HCEC 1CT (cell line): ENCODE measurements at regions not wholly inside any gene's neighbourhood (a gene's known extent, or its start where the extent isn't known, plus 50 kb on each side); places are given as distances from the start of the nearest gene placed in this dataset.
"Not testable (repeated sequence)": the region's sequence is repeated elsewhere in the genome, so short reads cannot be mapped to it uniquely, and the experiment has no call there.

ENCODE experiments used
- DNase-seq: peaks from one replicate; pipeline ENCODE4 v3.0.0-alpha.2; 2017

DNA sequence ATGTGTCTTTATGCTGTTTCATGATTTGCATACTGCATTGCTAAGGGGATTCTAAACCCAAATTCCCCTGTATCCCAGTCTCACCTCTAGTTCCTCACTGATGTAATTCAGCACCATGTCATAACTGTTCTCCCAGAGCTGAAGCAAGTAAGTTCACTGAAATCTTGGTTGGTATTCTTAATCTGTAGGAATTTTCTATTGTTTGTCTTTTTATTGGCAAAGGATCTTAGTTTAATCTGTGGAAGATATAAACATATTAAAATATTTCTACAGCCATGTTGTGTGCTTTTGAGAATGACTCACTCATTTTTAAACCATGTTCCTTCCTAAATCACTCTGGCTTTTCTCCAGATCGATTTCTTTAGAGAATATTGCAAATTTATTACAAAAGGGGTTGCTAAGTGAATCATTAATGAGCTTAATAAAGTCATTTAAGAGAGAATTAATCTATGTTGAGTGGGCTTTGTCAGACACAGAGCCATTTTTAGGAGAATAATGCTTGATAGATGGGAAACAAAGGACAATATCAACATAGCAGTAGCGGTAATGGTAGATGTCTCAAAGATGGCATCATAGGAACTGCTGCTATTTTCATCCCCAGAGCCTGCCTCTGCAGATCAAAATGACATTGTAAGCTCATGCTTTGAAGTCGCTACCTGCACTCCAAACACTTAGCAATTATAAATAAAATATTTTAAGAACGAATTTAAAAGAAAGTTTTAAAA, 110.0 kb downstream of the ENC1 start:
- peak; percentile 13 for DNase-seq

DNA sequence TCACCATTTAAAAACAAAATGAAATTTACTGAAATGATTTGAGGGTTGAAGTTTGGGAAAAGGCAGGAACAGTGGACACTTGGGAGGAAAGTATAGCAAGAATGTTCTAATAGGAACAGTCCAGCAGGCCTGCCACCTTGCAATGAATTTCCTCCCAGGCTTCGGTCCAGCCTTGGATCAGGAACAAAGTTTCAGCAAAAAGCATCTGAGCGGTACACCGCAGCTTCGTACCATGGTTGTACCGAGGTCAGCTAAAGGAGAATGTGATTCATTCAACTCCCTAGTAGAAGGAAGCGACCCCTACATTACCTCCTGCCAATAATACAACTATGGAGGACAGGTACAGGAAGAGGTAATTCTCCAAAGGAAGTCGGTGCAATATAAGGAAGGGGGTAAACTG, 111.4 kb downstream of the ENC1 start:
- DNase-seq = no peak

DNA sequence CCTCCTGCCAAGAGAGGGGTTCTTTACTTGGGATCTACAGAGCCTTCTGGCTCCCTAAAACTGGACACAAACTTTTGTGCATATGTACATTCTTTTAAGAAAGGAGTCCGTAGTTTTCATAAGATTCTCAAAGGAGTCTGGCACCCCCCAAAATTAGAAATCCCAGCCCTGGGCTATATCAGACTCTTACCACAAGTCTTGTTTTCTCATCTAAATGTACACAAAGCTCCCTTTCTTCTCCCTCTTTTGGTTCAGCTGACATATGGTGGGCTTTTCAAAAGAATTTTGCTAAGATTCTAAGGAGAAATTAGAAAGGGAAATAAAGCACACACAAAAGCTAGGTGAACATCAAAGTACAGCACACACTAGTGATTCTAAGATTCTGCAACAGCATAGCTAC, 114.4 kb downstream of the ENC1 start:
- no peak for DNase-seq

DNA sequence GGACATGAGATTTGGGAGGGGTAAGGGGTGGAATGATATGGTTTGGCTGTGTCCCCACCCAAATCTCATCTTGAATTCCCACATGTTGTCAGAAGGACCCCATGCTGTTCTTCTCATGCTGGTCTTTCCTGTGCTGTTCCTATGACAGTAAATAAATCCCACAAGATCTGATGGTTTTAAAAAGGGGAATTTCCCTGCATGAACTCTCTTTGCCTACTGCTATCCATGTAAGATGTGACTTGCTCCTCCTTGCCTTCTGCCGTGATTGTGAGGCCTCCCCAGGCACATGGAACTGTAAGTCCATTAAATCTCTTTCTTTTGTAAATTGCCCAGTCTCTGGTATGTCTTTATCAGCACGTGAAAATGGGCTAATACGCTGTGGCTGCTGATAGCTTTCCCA, 115.8 kb downstream of the ENC1 start:
- not testable (repeated sequence) for DNase-seq

DNA sequence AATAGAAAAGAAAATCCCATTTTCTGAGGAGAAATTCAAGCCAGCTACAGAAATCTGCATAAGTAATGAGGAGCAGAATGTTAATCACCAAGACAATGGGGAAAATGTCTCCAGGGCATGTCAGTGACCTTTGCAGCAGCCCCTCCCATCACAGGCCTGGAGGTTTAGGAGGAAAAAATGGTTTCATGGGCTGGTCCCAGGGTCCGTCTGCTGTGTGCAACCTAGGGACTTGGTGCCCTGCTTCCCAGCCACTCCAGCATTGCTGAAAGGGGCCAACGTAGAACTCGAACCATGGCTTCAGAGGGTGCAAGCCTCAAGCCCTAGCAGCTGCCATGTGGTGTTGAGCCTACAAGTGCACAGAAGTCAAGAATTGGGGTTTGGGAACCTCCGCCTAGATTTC, 116.8 kb downstream of the ENC1 start:
- DNase-seq = not testable (repeated sequence)

DNA sequence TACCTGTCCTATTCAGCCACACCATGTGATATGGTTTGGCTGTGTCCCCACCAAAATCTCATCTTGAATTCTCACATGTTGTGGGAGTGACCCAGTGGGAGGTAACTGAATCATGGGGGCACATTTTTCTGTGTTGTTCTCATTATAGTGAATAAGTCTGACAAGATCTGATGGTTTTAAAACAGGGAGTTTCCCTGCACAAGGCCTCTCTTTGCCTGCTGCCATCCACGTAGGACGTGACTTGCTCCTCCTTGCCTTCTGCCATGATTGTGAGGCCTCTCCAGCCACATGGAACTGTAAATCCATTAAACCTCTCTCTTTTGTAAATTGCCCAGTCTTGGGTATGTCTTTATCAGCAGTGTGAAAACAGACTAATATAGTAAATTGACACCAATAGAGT, 117.7 kb downstream of the ENC1 start:
- DNase-seq = not testable (repeated sequence)

DNA sequence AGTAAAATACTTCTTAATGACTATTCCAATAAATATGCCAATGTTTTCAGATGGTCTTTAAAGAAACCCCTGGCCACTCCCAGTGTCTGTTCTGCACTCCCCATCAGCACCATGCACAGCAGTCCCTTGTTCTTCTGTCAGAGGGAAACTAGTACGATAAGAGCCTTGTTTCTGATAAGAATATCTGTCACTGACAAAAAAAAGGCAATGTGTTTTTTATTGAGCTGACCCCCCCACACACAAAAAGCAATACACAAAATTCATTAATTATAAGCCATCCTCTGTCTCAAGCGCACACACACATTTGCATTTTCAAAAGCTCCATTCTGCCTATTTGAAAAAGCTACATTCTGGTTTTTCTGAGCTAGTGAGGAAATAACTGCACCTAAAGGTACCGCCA, 119.1 kb downstream of the ENC1 start:
- no peak for DNase-seq

DNA sequence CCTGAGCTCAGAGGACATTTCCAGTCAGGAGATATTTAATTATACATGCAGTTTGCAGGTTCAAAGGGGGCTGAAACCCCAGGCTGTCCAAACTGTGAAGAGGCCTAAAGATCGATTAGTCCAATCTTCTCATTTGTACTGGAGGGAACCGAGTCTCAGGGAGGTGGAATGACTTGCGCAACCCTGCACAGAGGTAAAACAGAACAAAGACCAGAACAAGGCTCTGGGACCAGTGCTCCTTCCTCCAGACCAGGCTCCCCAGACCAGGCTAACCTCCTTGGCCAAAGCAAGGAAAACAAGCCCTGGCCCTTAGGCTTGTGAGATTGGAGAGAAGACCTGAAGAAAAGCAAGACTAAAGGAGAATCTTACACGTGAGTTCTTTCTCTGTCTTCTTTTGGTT, 120.8 kb downstream of the ENC1 start:
- no peak for DNase-seq

DNA sequence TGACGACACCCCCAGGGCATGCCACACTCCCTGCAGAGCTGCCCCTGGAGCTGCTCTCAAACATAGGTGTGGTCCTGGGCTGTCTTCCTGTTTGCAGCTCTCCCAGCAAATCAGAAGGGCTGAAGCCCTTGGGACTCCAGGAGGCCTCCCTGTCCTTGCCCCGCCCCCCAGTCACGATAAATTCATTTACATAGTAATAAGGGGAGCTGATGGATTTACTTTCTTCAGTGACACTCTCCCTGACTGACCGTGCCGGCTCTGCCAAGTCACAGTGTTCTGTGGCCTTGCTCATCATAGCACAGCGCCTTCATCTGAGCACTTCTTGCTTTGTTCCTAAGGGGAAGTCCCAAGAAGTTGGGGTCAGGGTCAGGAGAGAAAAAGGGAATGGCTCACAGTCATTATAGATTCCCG, 121.4 kb downstream of the ENC1 start:
- peak; percentile 22 for DNase-seq

DNA sequence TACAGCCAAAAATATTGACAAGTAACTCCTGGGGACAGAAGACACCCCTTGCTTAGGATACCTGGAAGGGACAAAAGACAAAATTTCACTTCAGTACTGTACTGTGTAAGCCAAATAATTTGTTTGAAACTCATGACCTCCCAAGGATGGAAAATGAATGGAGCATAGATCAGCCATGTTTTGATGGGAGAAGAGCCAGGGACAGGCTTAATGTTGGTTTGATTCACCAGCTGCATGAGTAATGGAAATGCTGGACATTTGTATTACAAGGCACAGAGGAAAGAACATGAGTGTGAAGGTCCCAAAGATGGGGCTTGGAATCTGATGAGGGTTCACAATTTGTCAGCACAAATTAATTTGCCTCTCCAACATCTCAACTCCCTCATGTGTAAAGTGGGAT, 122.8 kb downstream of the ENC1 start:
- DNase-seq = peak; percentile 76

DNA sequence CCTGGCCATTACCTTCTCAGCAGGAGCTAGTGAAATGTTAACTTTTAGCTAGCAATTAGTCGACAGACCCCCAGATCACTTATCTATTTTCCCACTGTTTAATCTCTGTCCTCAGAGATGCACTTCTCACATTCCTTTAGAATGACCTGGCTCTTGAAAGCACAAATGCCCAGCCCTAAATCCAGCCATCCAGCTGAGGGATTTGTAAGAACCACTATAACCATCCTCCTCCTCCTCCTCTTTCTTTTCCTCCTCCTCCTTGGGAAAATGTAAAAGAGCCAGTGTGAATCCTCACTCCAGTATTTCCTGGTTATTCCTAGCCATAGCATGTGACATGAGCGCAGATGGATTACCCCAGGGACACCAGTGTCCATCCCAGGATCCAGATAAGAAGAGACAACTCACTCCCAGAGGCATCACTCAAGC, 124.3 kb downstream of the ENC1 start:
- DNase-seq = peak; percentile 29

DNA sequence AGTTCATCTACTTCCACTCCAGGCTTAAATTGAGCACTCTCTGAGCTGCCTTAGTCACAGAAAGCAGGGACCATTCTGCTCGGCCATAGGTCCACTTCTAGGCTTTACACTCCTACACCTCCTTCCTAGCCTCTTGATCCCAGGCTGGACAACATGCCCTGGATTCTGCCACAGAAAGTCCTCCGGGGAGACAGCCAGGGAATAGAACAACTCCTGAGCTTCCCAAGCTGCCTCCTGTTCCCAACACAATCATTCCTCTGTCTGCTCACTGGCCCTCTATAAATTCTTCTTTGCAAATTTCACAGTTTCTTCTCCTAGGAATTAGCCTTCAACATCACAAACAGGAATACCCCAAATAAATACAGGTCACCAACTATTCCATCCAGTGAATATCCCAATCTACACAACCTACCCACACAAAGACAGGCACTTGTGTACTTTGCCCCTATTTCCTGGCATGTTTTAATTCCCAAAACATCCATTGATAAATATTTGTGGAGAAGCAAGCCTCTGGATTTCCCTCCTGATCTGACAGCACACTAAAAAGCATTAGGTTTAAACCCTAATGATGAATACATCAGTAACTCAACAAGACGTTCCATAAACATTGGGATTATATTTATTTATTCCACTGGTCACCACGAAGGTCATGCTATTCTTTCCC, 125.5 kb downstream of the ENC1 start:
- no peak for DNase-seq

DNA sequence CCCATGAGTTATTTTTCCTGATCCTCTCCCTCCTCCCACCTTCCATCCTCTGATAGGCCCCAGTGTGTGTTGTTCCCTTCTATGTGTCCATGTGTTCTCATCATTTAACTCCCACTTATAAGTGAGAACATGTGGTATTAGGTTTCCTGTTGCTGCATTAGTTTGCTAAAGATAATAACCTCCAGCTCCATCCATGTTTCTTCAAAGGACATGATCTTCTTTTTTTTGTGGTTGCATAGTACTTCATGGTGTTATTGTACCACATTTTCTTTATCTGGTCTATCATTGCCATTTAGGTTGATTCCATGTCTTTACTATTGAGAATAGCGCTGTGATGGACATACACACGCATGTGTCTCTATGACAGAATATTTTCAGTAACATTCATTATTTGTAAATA, 128.8 kb downstream of the ENC1 start:
- DNase-seq = not testable (repeated sequence)

DNA sequence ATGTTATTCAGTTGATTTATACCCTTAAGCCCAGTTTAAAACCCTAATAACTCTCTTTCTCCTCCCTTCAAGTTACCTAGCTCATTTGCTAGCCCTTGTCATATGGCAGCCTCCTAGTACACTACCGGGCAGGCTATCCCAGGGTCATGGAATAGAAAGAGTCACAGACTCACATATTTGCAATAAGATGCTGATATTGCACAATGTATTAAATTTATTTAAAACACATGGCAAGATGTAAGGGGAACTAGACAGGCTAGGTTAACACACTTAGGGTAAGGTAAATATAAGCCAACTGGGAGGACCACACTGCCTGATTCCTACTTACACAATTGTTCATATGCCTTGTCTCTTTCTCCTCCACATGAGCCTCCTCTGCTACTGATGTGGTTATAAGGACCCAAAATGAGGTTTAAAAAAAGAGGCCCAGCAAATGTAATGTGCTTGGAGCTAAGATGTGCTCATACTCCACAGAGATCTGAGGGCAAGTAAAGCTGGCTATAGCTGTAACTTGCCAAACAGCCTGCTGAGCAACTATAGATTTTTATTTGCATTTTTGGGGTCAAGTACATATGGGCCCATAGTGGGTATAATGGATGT, 130.0 kb downstream of the ENC1 start:
- DNase-seq = no peak

DNA sequence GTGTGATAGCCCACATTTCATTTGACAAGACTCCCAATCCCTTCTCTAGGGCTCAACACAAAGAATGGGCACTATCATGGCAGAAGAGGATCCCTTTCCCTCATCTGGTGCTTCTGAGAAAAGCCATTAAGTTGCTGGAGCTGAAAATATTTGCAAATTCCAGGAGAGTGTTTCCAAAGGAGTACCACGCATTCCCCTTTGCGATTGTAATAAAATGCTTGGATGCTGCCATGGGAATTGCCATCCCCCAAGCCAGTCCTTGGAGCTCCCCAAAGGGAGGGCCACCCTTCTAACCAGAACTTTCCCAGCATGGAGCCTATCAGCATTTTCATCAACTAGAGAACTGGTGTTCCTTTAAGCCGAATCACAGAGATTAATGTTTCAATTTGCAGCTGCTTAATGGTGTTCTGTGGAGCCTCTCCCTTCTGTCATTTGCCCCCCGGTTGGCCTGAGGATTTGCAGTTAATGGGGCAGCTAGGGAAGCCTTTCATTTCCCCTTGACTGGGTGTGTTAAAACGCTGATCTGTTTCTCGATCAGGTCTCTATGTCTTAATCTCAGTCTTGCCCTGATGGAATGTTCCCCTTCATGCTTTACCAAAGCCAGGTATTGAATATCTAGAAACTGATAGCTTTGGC, 133.0 kb downstream of the ENC1 start:
- DNase-seq = no peak

DNA sequence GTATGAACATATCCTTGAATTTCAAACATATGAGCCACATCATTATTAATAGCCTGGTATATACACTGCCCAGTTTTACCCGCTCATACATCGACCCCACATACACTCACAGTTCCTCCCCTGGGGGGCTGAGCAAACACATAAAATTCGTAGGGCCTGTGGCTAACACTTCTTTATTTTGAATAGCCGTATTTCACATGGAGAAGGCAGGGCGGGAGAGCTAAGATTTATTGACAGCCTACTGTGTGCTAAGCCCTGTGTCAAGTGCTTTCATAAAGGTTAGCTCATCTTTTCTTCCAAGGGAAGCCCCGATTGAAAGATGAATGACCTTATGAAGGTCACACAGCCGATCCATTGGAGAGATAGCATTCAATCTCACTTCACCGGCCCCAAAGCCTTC, 134.4 kb downstream of the ENC1 start:
- no peak for DNase-seq

DNA sequence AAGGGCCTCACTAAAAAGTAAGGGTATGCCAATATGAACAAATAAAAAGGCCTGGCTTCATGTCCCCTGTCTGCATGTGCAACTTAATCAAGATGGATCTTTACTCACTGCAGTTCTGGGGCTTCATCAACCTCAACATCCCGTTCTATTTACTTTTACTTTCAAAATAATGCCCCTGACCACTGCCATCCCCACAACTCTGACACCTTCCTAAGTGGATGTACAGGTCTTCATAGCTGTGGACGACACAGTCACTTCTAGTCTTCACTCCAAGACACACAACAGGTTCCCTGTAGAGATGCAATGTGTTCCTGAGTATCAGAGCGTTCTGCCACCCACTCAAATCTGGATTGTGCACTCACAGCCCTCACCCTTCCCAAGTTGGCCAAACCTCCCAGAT, 136.1 kb downstream of the ENC1 start:
- no peak for DNase-seq

DNA sequence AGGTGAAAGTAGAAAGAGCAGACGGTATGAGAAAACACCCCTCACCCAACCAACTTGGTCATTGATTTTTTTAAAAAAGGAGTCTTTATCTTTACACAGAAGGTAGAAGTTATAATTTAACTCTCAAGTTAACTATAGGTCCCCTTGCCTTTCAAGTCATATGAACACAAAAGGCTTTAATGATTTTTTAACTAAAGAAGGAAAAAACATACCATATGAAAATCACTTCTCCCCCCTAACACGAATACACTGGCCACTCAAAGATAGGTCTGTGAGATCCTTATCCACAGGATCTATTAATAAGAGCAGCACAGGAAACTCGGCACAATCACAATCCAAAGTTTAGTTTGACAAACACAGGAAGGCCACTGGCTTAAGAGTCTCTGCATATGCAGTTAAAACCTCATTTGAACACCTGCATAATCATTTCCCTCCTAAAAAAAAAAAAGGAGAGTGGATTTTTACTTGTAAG, 138.0 kb downstream of the ENC1 start:
- DNase-seq = no peak

DNA sequence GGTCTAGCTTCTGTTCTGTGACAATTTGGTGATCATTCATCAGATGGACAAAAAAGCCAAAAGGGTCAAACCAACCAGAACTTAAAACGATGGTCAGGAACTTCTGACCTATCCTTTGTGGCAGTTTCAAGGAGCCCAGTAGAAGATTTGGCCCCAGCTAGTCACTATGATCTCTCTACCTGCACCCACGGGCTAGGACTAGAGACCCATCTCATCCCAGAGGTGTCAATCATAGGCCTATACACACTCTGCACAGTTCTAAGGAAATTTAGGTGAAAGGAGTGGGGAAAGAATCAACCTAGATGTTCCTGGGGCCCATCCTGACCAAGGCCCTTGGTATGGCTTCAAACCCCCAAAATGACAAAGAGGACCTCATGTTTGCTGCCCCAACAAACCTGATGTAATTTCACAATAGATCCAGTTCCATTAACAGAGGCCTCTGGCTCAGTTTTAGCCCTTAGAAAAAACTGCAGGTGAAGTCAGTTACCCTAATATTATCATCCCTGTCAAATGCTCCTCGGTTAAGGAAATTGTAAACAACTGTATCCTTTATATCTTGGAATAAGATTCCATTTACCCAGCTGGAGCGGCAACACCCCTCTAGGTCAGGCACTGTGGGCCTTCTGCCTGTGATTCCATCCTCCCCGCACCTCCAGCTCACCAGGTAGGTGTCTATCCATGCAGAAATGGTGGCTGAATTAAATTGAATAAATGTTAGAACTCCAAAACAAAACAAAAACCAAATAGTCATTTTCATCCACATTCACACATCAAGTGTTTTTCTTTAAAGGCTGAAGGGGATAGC, 138.7 kb downstream of the ENC1 start:
- DNase-seq = no peak

DNA sequence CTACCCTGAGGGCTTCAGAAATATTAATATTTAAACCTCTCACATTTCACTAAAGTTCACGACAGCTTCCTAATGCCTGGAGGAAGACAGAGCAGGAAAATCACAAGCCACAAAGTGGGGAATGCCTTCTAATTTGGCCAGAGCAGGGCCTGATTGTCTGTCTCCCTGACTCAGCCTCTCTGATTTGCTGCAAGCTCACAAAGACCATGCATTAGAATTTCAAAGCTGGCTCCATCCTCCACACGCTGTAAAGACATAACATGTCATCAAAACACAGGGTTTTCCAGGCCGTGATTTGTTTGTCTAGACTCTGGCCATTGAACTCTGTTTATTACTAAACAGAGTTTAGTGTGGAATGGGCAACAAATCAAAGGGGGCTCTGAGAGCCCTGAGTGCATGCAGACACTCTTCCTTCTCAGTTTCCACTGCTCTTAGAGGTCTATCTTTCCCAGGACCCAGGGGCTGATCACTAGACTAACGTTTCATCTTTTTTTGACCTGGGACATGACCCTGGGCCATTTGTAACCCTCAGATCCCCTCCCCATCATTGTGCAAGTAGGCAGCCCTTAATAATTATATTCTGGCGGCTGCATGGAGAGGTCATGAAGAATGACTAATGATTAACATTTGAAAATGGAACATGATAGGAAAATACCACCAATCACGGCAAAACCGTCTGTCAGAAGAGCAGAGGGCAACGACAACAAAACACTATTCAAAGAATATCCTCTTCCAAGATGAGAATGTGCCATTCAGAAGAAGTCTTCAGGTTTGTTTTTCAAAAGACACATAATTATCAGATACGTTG, 140.2 kb downstream of the ENC1 start:
- no peak for DNase-seq

DNA sequence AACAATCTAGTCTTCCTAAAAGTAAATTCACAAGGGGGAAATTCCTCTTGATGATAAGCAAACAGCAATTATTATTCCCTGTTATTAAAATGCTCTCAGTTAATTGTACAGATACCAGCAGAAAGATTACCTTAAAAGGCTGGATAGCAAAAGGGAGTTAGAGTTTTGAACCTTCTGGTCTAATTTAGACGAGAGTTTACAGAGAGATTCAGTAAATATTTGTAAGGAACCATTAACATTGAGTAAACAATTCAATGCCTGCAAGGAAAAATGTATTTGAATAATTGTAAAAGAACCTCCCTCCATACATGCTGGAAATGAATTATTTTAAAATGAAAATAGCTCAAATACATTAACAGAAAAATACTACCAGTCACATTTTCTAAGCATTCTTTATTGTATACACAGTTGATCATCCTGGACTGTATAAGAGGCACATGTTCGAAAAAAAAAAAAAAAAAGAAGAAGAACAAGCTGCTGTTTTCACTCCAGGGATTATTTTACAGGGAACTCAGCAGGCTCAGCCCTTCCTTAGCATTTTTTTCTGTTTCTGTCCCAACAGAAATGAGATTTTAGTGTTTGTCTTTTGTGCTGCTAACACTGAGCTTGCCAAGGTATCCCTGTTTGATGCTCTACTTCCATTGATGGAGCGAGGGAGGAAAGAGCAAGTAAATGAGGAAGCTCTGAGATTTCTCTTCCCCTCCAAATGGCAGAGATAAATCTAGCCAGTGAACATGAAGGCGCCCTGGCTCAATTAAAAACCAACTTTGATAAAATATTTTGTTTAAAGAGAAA, 141.1 kb downstream of the ENC1 start:
- DNase-seq = no peak
